MM.1S (cell line): ENCODE measurements at regions not wholly inside any gene's neighbourhood (a gene's known extent, or its start where the extent isn't known, plus 50 kb on each side); places are given as distances from the start of the nearest gene placed in this dataset.
"Not testable (repeated sequence)": the region's sequence is repeated elsewhere in the genome, so short reads cannot be mapped to it uniquely, and the experiment has no call there.

ENCODE experiments used
- DNase-seq: peaks from one replicate; pipeline ENCODE4 v3.0.0-alpha.2; 2015
- H2AFZ ChIP-seq: fragments of 300-600 bp; sonication (generic); 2 replicates; pipeline ENCODE4 v1.6.0; 2016; ENCODE audit warnings: antibody characterized with exemption, low read length
- H3F3A ChIP-seq: fragments of 300-600 bp; sonication (generic); 2 replicates; pipeline ENCODE4 v1.6.1; 2016; ENCODE audit warnings: mild to moderate bottlenecking, antibody characterized with exemption, low read length, moderate library complexity, mixed read lengths; ENCODE audit not compliant: insufficient read depth
- H3K27ac ChIP-seq: fragments of 300-600 bp; sonication (generic); 2 replicates; pipeline ENCODE4 v1.5.1; 2016; ENCODE audit warnings: mild to moderate bottlenecking, low read length
- H3K27me3 ChIP-seq: fragments of 300-600 bp; sonication (generic); replicated peaks from 2 replicates; pipeline ENCODE4 v1.6.0; 2016; ENCODE audit warnings: low read length; ENCODE audit not compliant: insufficient read depth
- H3K36me3 ChIP-seq: fragments of 300-600 bp; sonication (generic); replicated peaks from 2 replicates; pipeline ENCODE4 v1.6.1; 2016; ENCODE audit warnings: mild to moderate bottlenecking, low read length, mixed read lengths; ENCODE audit not compliant: insufficient read depth
- H3K4me1 ChIP-seq: fragments of 300-600 bp; sonication (generic); 2 replicates; pipeline ENCODE4 v1.6.1; 2016; ENCODE audit warnings: low read length, mixed read lengths
- H3K4me2 ChIP-seq: fragments of 300-600 bp; sonication (generic); 2 replicates; pipeline ENCODE4 v1.6.0; 2016; ENCODE audit warnings: low read depth, low read length
- H3K4me3 ChIP-seq: fragments of 300-600 bp; sonication (generic); 2 replicates; pipeline ENCODE4 v1.5.1; 2016; ENCODE audit warnings: low read length, mixed read lengths
- H3K79me2 ChIP-seq: fragments of 300-600 bp; sonication (generic); 2 replicates; pipeline ENCODE4 v1.6.1; 2016; ENCODE audit warnings: mixed run types, low read length, mixed read lengths
- H3K9ac ChIP-seq: fragments of 300-600 bp; sonication (generic); 2 replicates; pipeline ENCODE4 v1.6.1; 2016; ENCODE audit warnings: low read length, mixed read lengths
- H3K9me2 ChIP-seq: fragments of 300-600 bp; sonication (generic); replicated peaks from 2 replicates; pipeline ENCODE4 v1.6.1; 2016; ENCODE audit warnings: mild to moderate bottlenecking, low read length, mixed read lengths; ENCODE audit not compliant: insufficient read depth
- H3K9me3 ChIP-seq: fragments of 300-600 bp; sonication (generic); replicated peaks from 2 replicates; pipeline ENCODE4 v1.6.1; 2016; ENCODE audit warnings: mild to moderate bottlenecking, low read length, mixed read lengths; ENCODE audit not compliant: insufficient read depth
- H4K20me1 ChIP-seq: fragments of 300-600 bp; sonication (generic); 2 replicates; pipeline ENCODE4 v1.6.1; 2016; ENCODE audit warnings: mild to moderate bottlenecking, low read length, moderate library complexity, mixed read lengths; ENCODE audit not compliant: insufficient read depth
- CTCF ChIP-seq: fragments of 300-600 bp; sonication (generic); IDR thresholded peaks from 2 replicates; pipeline ENCODE4 v1.5.1; 2016; ENCODE audit warnings: antibody characterized with exemption, low read length, mixed read lengths
- EZH2 ChIP-seq: fragments of 300-600 bp; sonication (generic); optimal IDR thresholded peaks from 2 replicates; pipeline ENCODE3; 2017; ENCODE audit warnings: low read depth, mild to moderate bottlenecking, antibody characterized with exemption, low read length, mixed read lengths
- EZH2phosphoT487 ChIP-seq: fragments of 300-600 bp; sonication (generic); IDR thresholded peaks from 2 replicates; pipeline ENCODE4 v1.6.1; 2018; ENCODE audit warnings: antibody characterized with exemption, low read length

- no peak overlapping the region for H3K4me2 ChIP-seq
- H3K9me3 ChIP-seq: no peaks in the 10 kb centered on the region
These were observed 452.3 kb upstream of the RORB start for GRCh38 chr9:74044844-74045243.

GRCh38 chr9:74056023-74056422 is 441.1 kb upstream of the RORB start:
- H3K4me1 ChIP-seq: no peaks in the 10 kb centered on the region
- H3K27me3 ChIP-seq: no peaks in the 10 kb centered on the region
- no peaks in the 10 kb centered on the region for H3K36me3 ChIP-seq
- no peaks in the 10 kb centered on the region for H3K79me2 ChIP-seq
- no peak for DNase-seq
- H3K4me2 ChIP-seq: no peak overlapping the region
- no peaks in the 10 kb centered on the region for H3K9me2 ChIP-seq
- no peak overlapping the region for H2AFZ ChIP-seq
- no peaks in the 10 kb centered on the region for H4K20me1 ChIP-seq
- H3K9ac ChIP-seq: no peak overlapping the region
- H3F3A ChIP-seq: no peaks in the 10 kb centered on the region
- H3K4me3 ChIP-seq: no peak overlapping the region
- H3K27ac ChIP-seq: no peak overlapping the region
- TF ChIP-seq EZH2 (no peak), EZH2phosphoT487 (no peak), CTCF (no peak)
- no peaks in the 10 kb centered on the region for H3K9me3 ChIP-seq

More at GRCh38 chr9:74044844-74045243, 452.3 kb upstream of the RORB start:
- Histone ChIP-seq H3K79me2 (no peaks in the 10 kb centered on the region), H3K9ac (no peak overlapping the region), H3F3A (no peaks in the 10 kb centered on the region), H3K4me3 (no peak overlapping the region), H3K9me2 (no peaks in the 10 kb centered on the region), H4K20me1 (no peaks in the 10 kb centered on the region), H3K4me1 (no peaks in the 10 kb centered on the region), H2AFZ (no peak overlapping the region), H3K36me3 (no peaks in the 10 kb centered on the region), H3K27ac (no peak overlapping the region), H3K27me3 (no peaks in the 10 kb centered on the region)
- no peak for DNase-seq
- TF ChIP-seq EZH2 (no peak), EZH2phosphoT487 (no peak), CTCF (no peak)

GRCh38 chr9:74057051-74057450 is 440.1 kb upstream of the RORB start:
- H4K20me1 ChIP-seq, H3K4me1 ChIP-seq, H3K4me2 ChIP-seq, H3F3A ChIP-seq, H3K27ac ChIP-seq, H3K9me2 ChIP-seq, DNase-seq, H3K9me3 ChIP-seq, H3K27me3 ChIP-seq, H3K9ac ChIP-seq, H2AFZ ChIP-seq, H3K4me3 ChIP-seq, H3K36me3 ChIP-seq, H3K79me2 ChIP-seq: not testable (repeated sequence)

- H3F3A ChIP-seq: no peaks in the 10 kb centered on the region
- H3K27me3 ChIP-seq: no peaks in the 10 kb centered on the region
- TF ChIP-seq EZH2phosphoT487: no peak
- TF ChIP-seq CTCF: no peak
- no peak for TF ChIP-seq EZH2
- no peak overlapping the region for H2AFZ ChIP-seq
- no peak for DNase-seq
- H3K9me2 ChIP-seq: no peaks in the 10 kb centered on the region
- H3K4me1 ChIP-seq: no peaks in the 10 kb centered on the region
- H3K4me3 ChIP-seq: no peak overlapping the region
- no peaks in the 10 kb centered on the region for H3K79me2 ChIP-seq
- H3K36me3 ChIP-seq: no peaks in the 10 kb centered on the region
- H3K9me3 ChIP-seq: no peaks in the 10 kb centered on the region
- H3K27ac ChIP-seq: no peak overlapping the region
- H3K9ac ChIP-seq: no peak overlapping the region
- no peak overlapping the region for H3K4me2 ChIP-seq
- H4K20me1 ChIP-seq: no peaks in the 10 kb centered on the region
These were observed 432.4 kb upstream of the RORB start for GRCh38 chr9:74064702-74065101.
